Liver (tissue), 8 donors: ENCODE measurements at regions not wholly inside any gene's neighbourhood (a gene's known extent, or its start where the extent isn't known, plus 50 kb on each side); places are given as distances from the start of the nearest gene placed in this dataset.

Source experiments
- DNase-seq: peaks from one replicate; pipeline ENCODE4 v3.0.0-alpha.2; 2017; ENCODE audit warnings: low spot score
- H3K27ac ChIP-seq, 2 donors: one replicate each; pipeline ENCODE4 v1.7.0; 2013; ENCODE audit warnings: inconsistent platforms in 2 of 2, low read length in 2 of 2, control low read depth in 1 of 2, low read depth in 1 of 2, mild to moderate bottlenecking in 1 of 2
- H3K27me3 ChIP-seq, 4 donors: one replicate each; pipeline versions ENCODE4 v1.6.1 to v1.7.0; 2013; ENCODE audit warnings: low read length in 3 of 4, inconsistent platforms in 1 of 4, mild to moderate bottlenecking in 1 of 4, moderate library complexity in 1 of 4; ENCODE audit not compliant: control insufficient read depth in 4 of 4, insufficient read depth in 4 of 4
- H3K36me3 ChIP-seq, 4 donors: one replicate each; pipeline versions ENCODE4 v1.6.1 to v1.7.0; 2013; ENCODE audit warnings: low read length in 3 of 4, mild to moderate bottlenecking in 3 of 4, low read depth in 1 of 4, moderate library complexity in 1 of 4; ENCODE audit not compliant: control insufficient read depth in 4 of 4, insufficient read depth in 3 of 4
- H3K4me1 ChIP-seq, 4 donors: one replicate each; pipeline versions ENCODE4 v1.6.1 to v1.7.0; 2013; ENCODE audit warnings: low read length in 3 of 4, mild to moderate bottlenecking in 3 of 4, moderate library complexity in 1 of 4; ENCODE audit not compliant: control insufficient read depth in 4 of 4, insufficient read depth in 4 of 4
- H3K4me3 ChIP-seq, 3 donors: one replicate each; pipeline versions ENCODE4 v1.6.1 to v1.7.0; 2013; ENCODE audit warnings: low read length in 3 of 3, control low read depth in 1 of 3, low read depth in 1 of 3, mild to moderate bottlenecking in 1 of 3
- H3K9ac ChIP-seq, 2 donors: one replicate each; pipeline ENCODE4 v1.7.0; 2013; ENCODE audit warnings: low read length in 2 of 2, mild to moderate bottlenecking in 2 of 2, moderate library complexity in 2 of 2, control low read depth in 1 of 2, low read depth in 1 of 2
- H3K9me3 ChIP-seq, 4 donors: one replicate each; pipeline versions ENCODE4 v1.6.1 to v1.7.0; 2013; ENCODE audit warnings: low read length in 3 of 4; ENCODE audit not compliant: control insufficient read depth in 4 of 4
- CTCF ChIP-seq: fragments of 150-350 bp; IDR thresholded peaks from 2 replicates; pipeline ENCODE4 v1.5.1; 2017; ENCODE audit warnings: improper control_type of control experiment, low read depth, low read length; ENCODE audit not compliant: missing input control
- EGR1 ChIP-seq, 2 donors: IDR thresholded peaks; 2 replicates each; pipeline ENCODE4 v1.6.1; 2016 to 2018; ENCODE audit warnings: antibody characterized with exemption in 2 of 2, low read depth in 2 of 2
- FOXA1 ChIP-seq: IDR thresholded peaks from 2 replicates; pipeline ENCODE4 v1.6.1; 2016; ENCODE audit warnings: antibody characterized with exemption
- FOXA2 ChIP-seq: IDR thresholded peaks from 2 replicates; pipeline ENCODE4 v1.6.1; 2016; ENCODE audit warnings: antibody characterized with exemption
- GABPA ChIP-seq, 2 donors: IDR thresholded peaks in 1 of 2; conservative IDR thresholded peaks in 1 of 2; 2 replicates each; pipeline ENCODE4 v1.6.1; 2016; ENCODE audit warnings: antibody characterized with exemption in 2 of 2, mild to moderate bottlenecking in 1 of 2, moderate library complexity in 1 of 2
- HNF4A ChIP-seq, 2 donors: conservative IDR thresholded peaks; 2 replicates each; pipeline ENCODE4 v1.6.1; 2016; ENCODE audit warnings: antibody characterized with exemption in 2 of 2, mild to moderate bottlenecking in 2 of 2
- HNF4G ChIP-seq: IDR thresholded peaks from 2 replicates; pipeline ENCODE4 v1.6.1; 2016; ENCODE audit warnings: antibody characterized with exemption
- JUND ChIP-seq, 2 donors: IDR thresholded peaks; 2 replicates each; pipeline ENCODE4 v1.6.1; 2016; ENCODE audit warnings: antibody characterized with exemption in 2 of 2
- NR2F2 ChIP-seq: IDR thresholded peaks from 2 replicates; pipeline ENCODE4 v1.6.1; 2016; ENCODE audit warnings: antibody characterized with exemption
- RAD21 ChIP-seq, 2 donors: IDR thresholded peaks; 2 replicates each; pipeline ENCODE4 v1.6.1; 2016; ENCODE audit warnings: antibody characterized with exemption in 2 of 2, mild to moderate bottlenecking in 2 of 2
- REST ChIP-seq: IDR thresholded peaks from 2 replicates; pipeline ENCODE4 v1.6.1; 2016; ENCODE audit warnings: antibody characterized with exemption, mild to moderate bottlenecking
- RXRA ChIP-seq, 2 donors: IDR thresholded peaks; 2 replicates each; pipeline ENCODE4 v1.6.1; 2017 to 2018; ENCODE audit warnings: antibody characterized with exemption in 2 of 2, mild to moderate bottlenecking in 1 of 2
- SP1 ChIP-seq: IDR thresholded peaks from 2 replicates; pipeline ENCODE4 v1.6.1; 2018; ENCODE audit warnings: antibody characterized with exemption, mild to moderate bottlenecking
- TAF1 ChIP-seq: conservative IDR thresholded peaks from 2 replicates; pipeline ENCODE4 v1.6.1; 2016; ENCODE audit warnings: antibody characterized with exemption, mild to moderate bottlenecking
- YY1 ChIP-seq: IDR thresholded peaks from 2 replicates; pipeline ENCODE4 v1.6.1; 2016; ENCODE audit warnings: antibody characterized with exemption, mild to moderate bottlenecking
- WGBS: extraction: QIAGEN DNeasy Blood & Tissue Kit; methylation state at CpG from one replicate; pipeline ENCODE4 v1.1.7; 2013; 5-methylcytosine and 5-hydroxymethylcytosine counted together
- TF ChIP-seq, protein P1 (sequence below): IDR thresholded peaks from 2 replicates; pipeline ENCODE4 v1.6.1; 2016; ENCODE audit warnings: antibody characterized with exemption
- TF ChIP-seq, protein P2 (sequence below): IDR thresholded peaks from 2 replicates; pipeline ENCODE4 v1.6.1; 2016; ENCODE audit warnings: antibody characterized with exemption
- donor health status: healthy.
- donor health status: healthy.
- donor health status: healthy.
- donor health status: healthy.
- donor health status: healthy.

- H3K27me3 ChIP-seq: no peaks in the 10 kb centered on the region
- H3K4me1 ChIP-seq: no peaks in the 10 kb centered on the region
- TF ChIP-seq RXRA (IDR thresholded peaks at IDR 0.05): no peak
- no peak for TF ChIP-seq SP1
- TF ChIP-seq, protein P1, sequence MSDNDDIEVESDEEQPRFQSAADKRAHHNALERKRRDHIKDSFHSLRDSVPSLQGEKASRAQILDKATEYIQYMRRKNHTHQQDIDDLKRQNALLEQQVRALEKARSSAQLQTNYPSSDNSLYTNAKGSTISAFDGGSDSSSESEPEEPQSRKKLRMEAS: no peak
- no peak for TF ChIP-seq EGR1 (IDR thresholded peaks at IDR 0.05; ENCODE audit: low read depth in 2 of 2)
- TF ChIP-seq TAF1: no peak
- TF ChIP-seq CTCF: no peak
- TF ChIP-seq JUND (IDR thresholded peaks at IDR 0.05): no peak
- TF ChIP-seq HNF4G: no peak
- no peak for TF ChIP-seq FOXA2
- TF ChIP-seq REST: no peak
- no peak for TF ChIP-seq RAD21 (IDR thresholded peaks at IDR 0.05)
- no peak for TF ChIP-seq HNF4A (conservative IDR thresholded peaks at IDR 0.05)
- TF ChIP-seq YY1: no peak
- TF ChIP-seq NR2F2: no peak
- TF ChIP-seq, protein P2, sequence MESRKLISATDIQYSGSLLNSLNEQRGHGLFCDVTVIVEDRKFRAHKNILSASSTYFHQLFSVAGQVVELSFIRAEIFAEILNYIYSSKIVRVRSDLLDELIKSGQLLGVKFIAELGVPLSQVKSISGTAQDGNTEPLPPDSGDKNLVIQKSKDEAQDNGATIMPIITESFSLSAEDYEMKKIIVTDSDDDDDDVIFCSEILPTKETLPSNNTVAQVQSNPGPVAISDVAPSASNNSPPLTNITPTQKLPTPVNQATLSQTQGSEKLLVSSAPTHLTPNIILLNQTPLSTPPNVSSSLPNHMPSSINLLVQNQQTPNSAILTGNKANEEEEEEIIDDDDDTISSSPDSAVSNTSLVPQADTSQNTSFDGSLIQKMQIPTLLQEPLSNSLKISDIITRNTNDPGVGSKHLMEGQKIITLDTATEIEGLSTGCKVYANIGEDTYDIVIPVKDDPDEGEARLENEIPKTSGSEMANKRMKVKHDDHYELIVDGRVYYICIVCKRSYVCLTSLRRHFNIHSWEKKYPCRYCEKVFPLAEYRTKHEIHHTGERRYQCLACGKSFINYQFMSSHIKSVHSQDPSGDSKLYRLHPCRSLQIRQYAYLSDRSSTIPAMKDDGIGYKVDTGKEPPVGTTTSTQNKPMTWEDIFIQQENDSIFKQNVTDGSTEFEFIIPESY: no peak
- no peak for TF ChIP-seq GABPA (IDR thresholded peaks at IDR 0.05 in 1 of 2, conservative IDR thresholded peaks at IDR 0.05 in 1 of 2)
- no peak for TF ChIP-seq FOXA1
- no peaks in the 10 kb centered on the region for H3K36me3 ChIP-seq
- no peak overlapping the region for H3K27ac ChIP-seq
- no peak overlapping the region for H3K4me3 ChIP-seq
- WGBS: 90% methylated on average over 4 of the region's 4 CpGs
- DNase-seq: no peak
- no peaks in the 10 kb centered on the region for H3K9me3 ChIP-seq
- no peak overlapping the region for H3K9ac ChIP-seq
Measured at GRCh38 chr6:44705596-44705995, 318.1 kb downstream of the CDC5L start.

GRCh38 chr6:44706011-44706410 lies 318.5 kb downstream of the CDC5L start:
- no peaks in the 10 kb centered on the region for H3K4me1 ChIP-seq
- no peak for DNase-seq
- H3K27ac ChIP-seq: no peak overlapping the region
- no peaks in the 10 kb centered on the region for H3K9me3 ChIP-seq
- H3K9ac ChIP-seq: no peak overlapping the region
- WGBS: 85% methylated on average over 5 of the region's 5 CpGs
- H3K27me3 ChIP-seq: no peaks in the 10 kb centered on the region
- H3K4me3 ChIP-seq: no peak overlapping the region
- no peaks in the 10 kb centered on the region for H3K36me3 ChIP-seq
- no peak for TF ChIP-seq TAF1
- no peak for TF ChIP-seq RAD21 (IDR thresholded peaks at IDR 0.05)
- TF ChIP-seq EGR1 (IDR thresholded peaks at IDR 0.05; ENCODE audit: low read depth in 2 of 2): no peak
- TF ChIP-seq RXRA (IDR thresholded peaks at IDR 0.05): no peak
- no peak for TF ChIP-seq YY1
- no peak for TF ChIP-seq GABPA (IDR thresholded peaks at IDR 0.05 in 1 of 2, conservative IDR thresholded peaks at IDR 0.05 in 1 of 2)
- no peak for TF ChIP-seq HNF4G
- TF ChIP-seq, protein P2: no peak
- no peak for TF ChIP-seq NR2F2
- TF ChIP-seq REST: no peak
- no peak for TF ChIP-seq HNF4A (conservative IDR thresholded peaks at IDR 0.05)
- TF ChIP-seq, protein P1: no peak
- TF ChIP-seq SP1: no peak
- TF ChIP-seq FOXA2: no peak
- TF ChIP-seq FOXA1: no peak
